NB4 (cell line): ENCODE measurements at regions not wholly inside any gene's neighbourhood (a gene's known extent, or its start where the extent isn't known, plus 50 kb on each side); places are given as distances from the start of the nearest gene placed in this dataset.

ENCODE experiments used
- MYC ChIP-seq: IDR thresholded peaks from 2 replicates; pipeline ENCODE4 v1.6.1; 2011; ENCODE audit warnings: low read depth, low read length
- POLR2A ChIP-seq: IDR thresholded peaks from 2 replicates; pipeline ENCODE4 v1.6.1; 2011; ENCODE audit warnings: mild to moderate bottlenecking; ENCODE audit not compliant: insufficient read length; ENCODE audit errors: extremely low read depth
- TF ChIP-seq, protein P1 (sequence below): IDR thresholded peaks from one replicate; pipeline ENCODE4 v1.5.1; 2012; ENCODE audit warnings: low read depth, low read length
- TF ChIP-seq, protein P2 (sequence below): IDR thresholded peaks from 2 replicates; pipeline ENCODE4 v1.6.1; 2011; ENCODE audit warnings: low read depth, low read length

DNA sequence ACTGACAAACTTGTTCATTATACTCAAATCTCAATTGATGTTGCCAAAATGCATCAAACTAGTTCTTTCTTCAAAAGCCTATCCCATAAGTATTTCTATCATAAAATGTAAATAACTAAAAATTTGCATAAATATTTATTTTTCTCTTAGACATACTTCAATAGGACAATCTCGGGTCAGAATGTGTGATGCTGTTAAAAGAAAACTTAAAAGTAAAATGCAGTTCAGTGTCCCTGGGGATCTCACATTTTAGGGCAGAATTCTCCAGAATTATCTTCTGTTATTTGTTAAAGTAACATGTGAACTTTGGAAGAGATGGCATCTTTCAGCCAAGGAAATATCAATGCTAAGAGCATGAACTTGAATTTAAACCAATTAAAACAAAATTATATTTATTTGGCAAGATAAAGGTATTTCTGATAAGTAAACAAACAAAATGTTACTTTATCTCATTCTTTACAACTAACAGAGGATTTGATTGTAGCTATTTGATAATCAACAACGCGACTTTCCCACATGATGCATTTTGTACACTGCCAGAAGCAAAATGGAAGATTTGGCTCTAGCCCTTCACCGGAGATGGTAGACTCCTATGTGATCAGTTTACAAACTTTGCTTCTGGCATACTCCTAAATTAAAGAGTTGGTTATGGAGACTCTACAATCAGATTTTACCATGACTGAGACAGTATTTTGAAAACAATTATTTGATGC is 169.5 kb upstream of the EDNRB start:
- TF ChIP-seq, protein P1, sequence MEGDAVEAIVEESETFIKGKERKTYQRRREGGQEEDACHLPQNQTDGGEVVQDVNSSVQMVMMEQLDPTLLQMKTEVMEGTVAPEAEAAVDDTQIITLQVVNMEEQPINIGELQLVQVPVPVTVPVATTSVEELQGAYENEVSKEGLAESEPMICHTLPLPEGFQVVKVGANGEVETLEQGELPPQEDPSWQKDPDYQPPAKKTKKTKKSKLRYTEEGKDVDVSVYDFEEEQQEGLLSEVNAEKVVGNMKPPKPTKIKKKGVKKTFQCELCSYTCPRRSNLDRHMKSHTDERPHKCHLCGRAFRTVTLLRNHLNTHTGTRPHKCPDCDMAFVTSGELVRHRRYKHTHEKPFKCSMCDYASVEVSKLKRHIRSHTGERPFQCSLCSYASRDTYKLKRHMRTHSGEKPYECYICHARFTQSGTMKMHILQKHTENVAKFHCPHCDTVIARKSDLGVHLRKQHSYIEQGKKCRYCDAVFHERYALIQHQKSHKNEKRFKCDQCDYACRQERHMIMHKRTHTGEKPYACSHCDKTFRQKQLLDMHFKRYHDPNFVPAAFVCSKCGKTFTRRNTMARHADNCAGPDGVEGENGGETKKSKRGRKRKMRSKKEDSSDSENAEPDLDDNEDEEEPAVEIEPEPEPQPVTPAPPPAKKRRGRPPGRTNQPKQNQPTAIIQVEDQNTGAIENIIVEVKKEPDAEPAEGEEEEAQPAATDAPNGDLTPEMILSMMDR, result no peak
- no peak for TF ChIP-seq POLR2A
- no peak for TF ChIP-seq MYC
- TF ChIP-seq, protein P2, sequence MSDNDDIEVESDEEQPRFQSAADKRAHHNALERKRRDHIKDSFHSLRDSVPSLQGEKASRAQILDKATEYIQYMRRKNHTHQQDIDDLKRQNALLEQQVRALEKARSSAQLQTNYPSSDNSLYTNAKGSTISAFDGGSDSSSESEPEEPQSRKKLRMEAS, result no peak
